ENCODE measurements at regions not wholly inside any gene's neighbourhood (a gene's known extent, or its start where the extent isn't known, plus 50 kb on each side); places are given as distances from the start of the nearest gene placed in this dataset.

DNA sequence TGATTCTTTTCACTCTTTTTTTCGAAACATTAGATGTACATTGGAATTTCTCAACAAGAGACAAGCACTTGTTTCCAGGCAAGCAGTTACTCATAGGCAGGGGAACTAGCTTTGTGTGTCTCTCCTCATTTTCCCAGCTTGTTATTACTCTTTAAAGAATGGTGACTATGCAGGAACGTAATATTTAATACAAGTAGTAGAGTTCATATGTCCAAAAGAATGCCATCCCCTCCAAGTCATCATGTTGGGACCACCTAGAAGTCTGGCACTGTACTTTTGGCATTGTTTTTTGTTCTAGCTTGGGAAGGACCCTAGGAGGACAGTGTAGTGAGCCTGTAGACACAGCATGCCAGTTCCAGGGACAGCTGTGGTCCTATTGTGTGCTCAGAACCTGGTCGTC, 650.7 kb downstream of the INHBA start:
- Mint-ChIP-seq H3K9me3 (no peaks in the 10 kb centered on the region), H3K27ac (no peak overlapping the region), H3K36me3 (no peaks in the 10 kb centered on the region)

DNA sequence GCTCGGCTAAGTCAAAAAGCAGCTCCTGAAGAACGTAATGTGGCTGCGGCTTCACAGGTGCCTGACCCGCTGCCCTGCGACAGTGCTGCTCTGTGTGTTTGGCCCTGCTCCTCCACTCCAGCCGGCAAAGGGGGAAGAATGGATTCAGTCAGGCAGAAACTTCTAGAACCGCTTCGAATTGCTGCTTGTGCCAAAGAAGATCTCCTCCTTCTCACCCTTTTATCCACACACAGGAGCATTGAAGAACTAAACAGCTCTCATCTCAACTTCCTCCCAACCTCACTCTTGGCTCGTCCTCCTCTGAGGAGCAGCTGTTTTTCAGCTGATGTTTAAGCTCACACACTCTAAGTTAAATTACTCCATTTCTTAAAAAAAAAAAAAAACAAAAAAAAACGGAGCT, 651.4 kb downstream of the INHBA start:
- no peak overlapping the region for H3K27ac Mint-ChIP-seq
- H3K36me3 Mint-ChIP-seq, result no peaks in the 10 kb centered on the region
- H3K4me3 Mint-ChIP-seq, result no peak overlapping the region
- no peaks in the 10 kb centered on the region for H3K4me1 Mint-ChIP-seq
- H3K27me3 Mint-ChIP-seq, result no peaks in the 10 kb centered on the region
- H3K9me3 Mint-ChIP-seq, result no peaks in the 10 kb centered on the region

More for the DNA sequence above, 650.7 kb downstream of the INHBA start:
- Mint-ChIP-seq H3K27me3 (no peaks in the 10 kb centered on the region), H3K4me3 (no peak overlapping the region), H3K4me1 (no peaks in the 10 kb centered on the region)

DNA sequence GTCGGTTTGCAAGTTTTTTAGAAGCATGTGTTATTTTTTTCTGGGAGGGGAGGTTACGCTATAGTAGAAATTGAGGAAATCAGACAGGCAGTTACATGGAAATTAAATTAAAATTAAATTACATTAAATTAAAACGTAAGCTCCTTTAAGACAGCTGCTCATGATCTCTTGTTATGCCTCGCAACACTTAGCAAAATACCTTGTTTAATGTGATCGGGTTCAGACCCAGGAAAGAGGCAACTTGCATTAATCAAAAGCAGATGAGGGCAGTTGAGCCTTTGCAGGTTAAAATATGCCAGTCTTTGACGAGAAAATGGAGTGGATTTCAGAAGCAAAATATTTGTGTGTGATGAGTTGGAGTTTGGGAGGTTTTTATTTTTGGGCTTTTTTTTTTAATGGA, 651.8 kb downstream of the INHBA start:
- Mint-ChIP-seq H3K9me3 (no peaks in the 10 kb centered on the region), H3K27ac (no peak overlapping the region), H3K4me1 (no peaks in the 10 kb centered on the region), H3K36me3 (no peaks in the 10 kb centered on the region), H3K27me3 (no peaks in the 10 kb centered on the region), H3K4me3 (no peak overlapping the region)

DNA sequence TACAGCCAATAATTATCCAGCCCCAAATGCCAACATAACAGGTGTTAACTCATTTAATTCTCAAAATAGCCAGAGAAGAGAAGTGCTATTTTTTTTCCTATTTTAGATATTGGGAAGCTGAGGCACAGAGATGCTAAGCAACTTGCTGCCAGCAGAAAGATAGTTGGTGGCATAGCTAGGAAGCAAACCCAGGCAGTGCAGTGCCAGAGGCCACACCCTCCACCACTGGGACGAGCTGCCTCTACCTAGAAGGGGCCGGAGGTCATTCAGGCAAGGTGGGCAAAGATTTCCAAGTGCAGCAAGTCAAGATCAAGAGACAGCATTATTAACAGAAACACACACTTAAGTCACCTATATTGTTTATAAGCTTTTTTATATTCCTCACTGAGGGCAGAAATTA, 654.1 kb downstream of the INHBA start:
- H3K27ac Mint-ChIP-seq, result no peak overlapping the region
- H3K9me3 Mint-ChIP-seq, result peaks cover 8% of the 10 kb centered on the region
- no peaks in the 10 kb centered on the region for H3K27me3 Mint-ChIP-seq
- no peak overlapping the region for H3K4me3 Mint-ChIP-seq
- no peaks in the 10 kb centered on the region for H3K36me3 Mint-ChIP-seq
- H3K4me1 Mint-ChIP-seq, result no peaks in the 10 kb centered on the region

DNA sequence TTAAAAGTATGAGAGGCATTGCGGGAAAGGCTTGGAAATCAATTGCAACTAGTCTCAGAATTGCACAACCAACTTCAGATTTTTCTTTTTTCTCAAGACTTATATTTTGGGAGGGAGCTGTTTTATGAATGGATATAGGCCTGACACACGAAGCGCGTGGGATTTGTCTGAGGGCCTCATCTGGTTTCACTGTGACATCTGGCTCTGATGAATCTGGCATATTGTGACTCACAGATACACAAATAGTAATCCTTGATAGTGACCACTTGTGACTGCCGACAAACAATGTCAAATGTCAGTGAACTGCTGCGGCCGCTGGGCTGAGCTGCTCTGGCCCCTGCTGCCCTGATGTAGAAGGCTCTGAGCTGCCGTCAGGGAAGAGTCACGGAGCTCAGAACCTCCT, 655.1 kb downstream of the INHBA start:
- Mint-ChIP-seq H3K4me3 (no peak overlapping the region), H3K27me3 (no peaks in the 10 kb centered on the region), H3K27ac (no peak overlapping the region), H3K9me3 (peaks cover 8% of the 10 kb centered on the region), H3K4me1 (no peaks in the 10 kb centered on the region), H3K36me3 (no peaks in the 10 kb centered on the region)

DNA sequence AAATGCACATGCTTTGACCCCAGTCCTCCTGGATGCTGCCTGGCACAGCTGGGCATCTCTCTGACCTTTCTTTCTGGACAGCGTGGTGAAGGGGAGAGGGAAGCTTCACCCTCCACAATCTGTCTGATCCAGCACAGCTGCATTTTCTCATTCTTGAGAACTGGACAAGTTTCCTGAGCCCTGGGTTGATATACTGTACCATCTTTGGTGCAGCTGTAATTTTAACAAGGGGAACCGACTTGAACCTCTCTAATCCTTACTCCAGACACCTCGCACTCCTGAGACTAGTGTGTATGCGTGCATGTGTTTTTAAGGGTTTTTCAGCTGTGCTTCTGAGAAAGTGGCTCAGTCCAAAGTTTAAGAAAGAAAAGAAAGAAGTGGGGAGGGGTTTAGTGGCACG, 655.7 kb downstream of the INHBA start:
- H3K9me3 Mint-ChIP-seq, result peaks cover 8% of the 10 kb centered on the region
- no peaks in the 10 kb centered on the region for H3K4me1 Mint-ChIP-seq
- no peaks in the 10 kb centered on the region for H3K27me3 Mint-ChIP-seq

DNA sequence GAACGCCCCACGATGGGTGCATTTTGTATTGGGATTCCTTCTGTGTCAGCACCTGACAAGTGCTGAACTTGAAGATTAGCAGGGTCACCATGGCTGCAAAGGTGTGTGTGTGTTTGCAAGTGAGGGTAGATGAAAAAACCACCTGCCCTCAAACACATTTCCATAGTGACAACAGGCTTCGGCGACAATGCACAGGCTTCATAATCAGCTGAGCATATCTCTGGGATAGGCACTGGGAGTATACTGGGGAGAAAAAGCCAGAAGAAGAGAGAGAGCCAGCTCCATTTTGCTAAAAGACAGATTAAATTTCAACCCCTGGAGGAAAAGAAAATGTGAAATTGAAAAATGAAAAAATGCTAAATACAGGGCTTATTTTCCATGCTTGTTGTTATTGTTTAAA, 656.1 kb downstream of the INHBA start:
- Mint-ChIP-seq H3K27me3 (no peaks in the 10 kb centered on the region), H3K27ac (no peak overlapping the region), H3K4me1 (no peaks in the 10 kb centered on the region), H3K9me3 (peaks cover 8% of the 10 kb centered on the region), H3K36me3 (no peaks in the 10 kb centered on the region), H3K4me3 (no peak overlapping the region)

More for the DNA sequence above, 655.7 kb downstream of the INHBA start:
- H3K4me3 Mint-ChIP-seq, result no peak overlapping the region
- H3K27ac Mint-ChIP-seq, result no peak overlapping the region
- H3K36me3 Mint-ChIP-seq, result no peaks in the 10 kb centered on the region

DNA sequence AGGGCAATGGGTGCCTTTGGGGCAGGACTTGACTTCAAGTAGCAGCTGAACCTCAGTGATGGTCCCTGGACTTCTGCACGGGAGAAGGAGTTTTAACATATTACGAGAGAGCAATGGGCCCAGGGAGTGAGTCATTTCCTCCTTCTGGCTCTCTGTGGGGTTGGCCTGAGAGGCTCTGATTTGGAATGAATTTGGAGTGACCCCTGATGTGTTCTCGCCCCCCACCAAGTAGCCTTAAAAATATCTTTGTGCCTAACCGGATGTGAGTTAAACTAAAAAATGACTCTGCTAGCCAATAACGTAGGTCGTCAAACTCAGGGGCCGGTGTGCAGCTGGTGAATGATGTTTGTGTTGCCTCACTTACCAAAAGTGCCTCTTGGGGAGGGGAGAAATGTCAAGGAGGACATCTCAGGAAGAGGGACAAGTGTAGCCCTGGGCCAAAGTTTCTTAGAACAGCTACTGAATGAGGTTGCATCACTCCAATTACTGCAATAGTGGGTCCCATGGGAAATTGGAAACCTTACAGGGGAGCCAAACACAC, 656.6 kb downstream of the INHBA start:
- H3K36me3 Mint-ChIP-seq, result no peaks in the 10 kb centered on the region
- no peaks in the 10 kb centered on the region for H3K4me1 Mint-ChIP-seq
- no peaks in the 10 kb centered on the region for H3K27me3 Mint-ChIP-seq
- H3K4me3 Mint-ChIP-seq, result no peak overlapping the region
- H3K9me3 Mint-ChIP-seq, result peaks cover 8% of the 10 kb centered on the region
- H3K27ac Mint-ChIP-seq, result no peak overlapping the region

DNA sequence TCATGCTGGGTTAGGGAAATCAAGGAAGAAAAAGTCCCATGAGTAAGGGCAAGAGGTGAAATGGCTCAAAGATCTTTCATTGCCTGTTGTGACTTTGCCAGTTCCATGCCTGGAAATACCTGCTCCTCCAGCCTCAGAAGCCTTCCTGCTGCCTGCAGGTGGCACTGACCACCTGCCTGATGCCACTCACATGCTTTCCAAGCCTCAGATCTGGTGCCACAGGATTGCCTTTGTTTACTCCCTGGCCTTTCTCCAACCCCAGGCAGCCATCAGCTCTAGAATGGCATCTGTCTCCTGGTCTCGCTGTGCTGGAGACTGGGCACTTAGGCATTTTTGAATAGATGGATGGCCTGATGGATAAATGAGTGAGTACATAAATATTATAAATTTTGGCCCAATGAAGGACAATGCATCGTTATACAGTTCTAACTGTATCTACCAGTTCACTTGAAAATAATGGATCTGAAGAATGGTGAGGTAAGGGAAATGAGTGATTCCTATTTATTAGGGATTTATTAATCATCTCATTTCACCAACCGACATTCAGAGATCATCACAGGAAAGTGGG, 657.2 kb downstream of the INHBA start:
- peaks cover 8% of the 10 kb centered on the region for H3K9me3 Mint-ChIP-seq
- no peaks in the 10 kb centered on the region for H3K4me1 Mint-ChIP-seq
- H3K36me3 Mint-ChIP-seq, result no peaks in the 10 kb centered on the region
- H3K4me3 Mint-ChIP-seq, result no peak overlapping the region
- H3K27ac Mint-ChIP-seq, result no peak overlapping the region
- no peaks in the 10 kb centered on the region for H3K27me3 Mint-ChIP-seq

DNA sequence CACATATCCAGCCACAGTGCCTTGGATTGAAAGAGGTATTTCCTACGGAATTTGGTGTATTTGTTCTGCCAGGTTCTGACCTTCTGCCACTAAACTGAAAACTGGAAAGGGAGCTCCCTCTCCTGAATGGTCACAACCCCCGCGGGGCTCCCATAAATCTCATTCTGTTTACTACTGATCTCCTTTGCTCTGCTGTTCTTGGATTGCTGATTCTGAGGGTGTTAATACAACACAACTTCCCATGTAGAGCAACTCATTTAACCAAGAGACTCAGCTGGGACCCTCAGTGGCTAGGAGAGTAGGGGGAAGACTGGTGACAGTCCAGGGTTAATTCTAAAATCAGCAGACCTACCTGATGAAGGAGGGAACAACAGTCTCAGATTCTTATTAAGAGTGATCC, 662.9 kb downstream of the INHBA start:
- Mint-ChIP-seq H3K4me3 (no peak overlapping the region), H3K27me3 (no peaks in the 10 kb centered on the region), H3K4me1 (no peaks in the 10 kb centered on the region), H3K27ac (no peak overlapping the region), H3K36me3 (no peaks in the 10 kb centered on the region), H3K9me3 (peaks cover 8% of the 10 kb centered on the region)

DNA sequence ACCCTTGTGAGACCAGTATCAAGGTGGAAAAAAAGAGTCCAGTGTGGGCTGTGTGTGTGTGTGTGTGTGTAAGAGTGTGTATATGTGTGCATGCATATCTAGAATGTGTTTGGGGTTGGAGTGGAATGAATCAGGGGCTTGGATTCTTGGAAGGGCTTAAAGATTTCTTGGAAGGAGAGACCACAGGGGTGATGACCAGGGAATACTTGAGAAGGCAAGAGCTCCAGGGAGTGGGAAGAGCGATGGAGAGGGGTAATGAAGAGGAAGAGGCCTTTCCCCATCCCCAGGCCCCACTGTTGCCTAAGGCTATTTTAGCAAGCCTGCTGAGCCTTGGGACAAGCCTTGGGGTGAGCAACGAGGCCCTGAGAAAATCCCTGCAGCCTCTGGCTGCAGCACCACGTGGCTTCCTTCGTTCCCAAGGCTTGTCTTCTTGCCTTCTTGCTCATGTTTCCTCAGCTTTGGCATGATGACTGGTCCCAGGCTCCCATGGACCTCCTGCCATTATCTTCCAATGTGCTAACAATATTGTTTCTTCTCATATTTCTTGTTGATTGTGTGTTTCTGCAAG, 663.4 kb downstream of the INHBA start:
- Mint-ChIP-seq H3K4me1 (no peaks in the 10 kb centered on the region), H3K9me3 (peaks cover 3% of the 10 kb centered on the region), H3K27ac (no peak overlapping the region), H3K4me3 (no peak overlapping the region), H3K36me3 (no peaks in the 10 kb centered on the region), H3K27me3 (no peaks in the 10 kb centered on the region)

DNA sequence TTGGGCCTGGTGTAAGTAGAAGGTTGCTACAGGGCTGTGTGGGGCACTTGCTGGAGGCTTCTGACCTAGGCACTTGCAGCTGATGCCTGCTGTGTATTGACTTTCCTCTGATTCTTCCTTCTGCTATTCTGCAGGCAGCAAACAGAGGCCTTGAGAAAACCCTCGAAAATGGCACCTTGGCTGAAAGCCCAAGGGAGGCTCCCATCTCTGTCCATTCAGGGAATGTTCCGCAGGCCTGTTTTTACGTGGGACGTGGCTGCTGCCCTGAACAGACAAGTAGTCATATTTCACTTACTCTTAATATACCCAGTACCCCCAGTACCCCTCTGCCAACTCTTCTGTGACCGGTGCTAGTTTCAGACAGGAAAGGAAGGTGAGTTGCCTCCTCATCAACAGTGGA, 664.7 kb downstream of the INHBA start:
- H3K4me3 Mint-ChIP-seq, result no peak overlapping the region
- H3K4me1 Mint-ChIP-seq, result no peaks in the 10 kb centered on the region
- no peaks in the 10 kb centered on the region for H3K27me3 Mint-ChIP-seq
- H3K9me3 Mint-ChIP-seq, result no peaks in the 10 kb centered on the region
- H3K36me3 Mint-ChIP-seq, result no peaks in the 10 kb centered on the region
- no peak overlapping the region for H3K27ac Mint-ChIP-seq

DNA sequence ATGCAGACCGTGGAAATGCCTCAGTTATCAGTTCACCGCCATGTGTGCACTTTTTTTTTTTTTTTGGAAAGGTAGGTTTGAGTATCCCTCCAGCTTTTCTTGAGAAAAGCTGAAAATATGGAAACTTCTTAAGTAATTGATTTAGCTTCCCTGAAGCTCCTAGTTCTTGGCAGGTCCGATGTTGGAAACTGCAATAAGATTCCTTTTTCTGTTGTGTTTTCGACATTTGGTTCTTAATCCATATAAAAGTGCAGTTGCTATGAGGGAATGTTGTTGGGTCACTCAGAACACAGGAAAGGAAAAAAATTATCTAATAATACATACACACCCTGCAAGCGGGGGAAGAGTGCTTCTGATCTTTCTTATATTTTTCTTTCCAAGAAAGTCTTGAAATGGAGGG, 665.2 kb downstream of the INHBA start:
- no peaks in the 10 kb centered on the region for H3K36me3 Mint-ChIP-seq
- no peaks in the 10 kb centered on the region for H3K9me3 Mint-ChIP-seq
- H3K4me1 Mint-ChIP-seq, result no peaks in the 10 kb centered on the region
- H3K27me3 Mint-ChIP-seq, result no peaks in the 10 kb centered on the region
- H3K27ac Mint-ChIP-seq, result no peak overlapping the region
- H3K4me3 Mint-ChIP-seq, result no peak overlapping the region

DNA sequence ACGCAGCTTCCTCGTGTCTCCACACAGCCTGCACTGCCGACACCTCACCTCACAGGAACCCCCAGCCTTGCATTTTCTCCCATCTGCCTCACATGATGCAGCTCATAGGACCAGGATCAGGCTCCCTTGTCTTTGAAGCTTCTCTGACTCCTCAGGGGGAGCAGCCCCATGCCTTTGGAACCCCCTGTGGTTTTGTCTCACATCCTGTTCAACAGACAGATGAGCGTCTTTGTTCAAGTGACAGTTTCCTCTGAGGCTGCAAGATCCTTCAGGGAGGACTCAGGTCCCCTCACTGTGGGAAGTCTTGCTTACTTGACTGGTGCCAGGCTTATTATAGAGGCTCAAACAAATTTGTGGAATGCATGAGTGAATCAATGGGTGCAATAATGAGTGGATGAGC, 667.1 kb downstream of the INHBA start:
- H3K9me3 Mint-ChIP-seq, result no peaks in the 10 kb centered on the region
- no peaks in the 10 kb centered on the region for H3K4me1 Mint-ChIP-seq
- H3K4me3 Mint-ChIP-seq, result no peak overlapping the region
- no peak overlapping the region for H3K27ac Mint-ChIP-seq
- H3K27me3 Mint-ChIP-seq, result no peaks in the 10 kb centered on the region
- no peaks in the 10 kb centered on the region for H3K36me3 Mint-ChIP-seq

DNA sequence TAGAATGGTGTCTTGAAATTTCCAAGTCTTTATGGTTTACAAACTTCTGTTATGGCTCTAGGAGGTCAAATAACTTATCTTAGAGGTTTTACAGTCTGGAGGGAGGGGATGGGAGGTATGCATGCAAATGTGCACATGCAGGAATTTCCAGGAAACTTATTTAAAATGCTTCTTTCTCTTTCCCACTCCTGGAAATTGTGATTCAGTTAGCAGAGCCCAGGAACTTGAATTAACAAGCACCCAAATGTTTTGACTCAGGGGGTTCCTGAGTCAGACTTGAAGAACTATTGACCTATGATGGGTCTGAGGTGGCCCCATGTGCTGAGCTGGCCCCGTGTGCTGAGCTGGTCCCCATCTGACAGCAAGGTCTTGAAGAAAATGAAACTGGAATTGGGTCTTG, 669.4 kb downstream of the INHBA start:
- H3K4me3 Mint-ChIP-seq, result no peak overlapping the region
- no peaks in the 10 kb centered on the region for H3K27me3 Mint-ChIP-seq
- H3K9me3 Mint-ChIP-seq, result no peaks in the 10 kb centered on the region
- no peak overlapping the region for H3K27ac Mint-ChIP-seq
- no peaks in the 10 kb centered on the region for H3K36me3 Mint-ChIP-seq
- H3K4me1 Mint-ChIP-seq, result no peaks in the 10 kb centered on the region

DNA sequence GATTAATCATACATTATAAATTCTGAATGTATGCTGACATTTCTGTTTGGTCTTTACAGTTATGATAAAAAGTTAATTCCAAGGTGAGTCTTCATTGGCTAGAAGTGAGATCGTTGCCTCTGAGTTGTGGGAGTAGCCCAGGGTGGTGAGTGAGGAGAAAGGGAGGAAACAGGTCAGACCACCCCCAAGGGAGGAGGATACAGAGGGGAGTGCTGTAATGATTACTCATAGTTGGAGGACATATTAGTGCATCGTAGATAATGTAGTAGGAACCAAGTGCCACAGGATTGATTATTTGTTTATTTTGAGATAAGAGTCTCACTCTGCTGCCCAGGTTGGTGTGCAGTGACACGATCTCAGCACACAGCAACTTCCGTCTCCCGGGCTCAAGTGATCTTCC, 672.2 kb downstream of the INHBA start:
- H3K27me3 Mint-ChIP-seq, result no peaks in the 10 kb centered on the region
- H3K9me3 Mint-ChIP-seq, result no peaks in the 10 kb centered on the region
- H3K36me3 Mint-ChIP-seq, result no peaks in the 10 kb centered on the region
- no peak overlapping the region for H3K4me3 Mint-ChIP-seq
- H3K4me1 Mint-ChIP-seq, result no peaks in the 10 kb centered on the region
- no peak overlapping the region for H3K27ac Mint-ChIP-seq

DNA sequence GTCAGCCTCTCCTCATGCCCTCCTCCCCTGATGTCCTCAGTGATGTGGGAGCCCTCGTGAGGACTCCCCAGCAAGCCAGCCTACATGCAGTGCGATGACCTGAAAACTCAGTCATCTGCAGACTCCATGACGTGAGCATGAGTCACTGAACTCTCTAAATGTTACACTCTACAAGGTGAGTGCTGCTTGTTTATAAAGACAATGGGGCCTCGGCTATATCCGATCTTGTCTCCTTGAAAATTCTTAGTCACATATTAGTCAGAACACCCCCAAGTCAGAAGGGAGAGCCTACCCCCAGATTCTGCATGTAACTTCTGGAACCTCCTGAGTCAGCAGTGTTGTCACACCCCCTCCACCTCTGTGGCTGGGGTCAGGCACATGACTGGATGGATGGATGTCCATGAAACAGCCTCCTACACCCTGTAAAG, 673.8 kb downstream of the INHBA start:
- Mint-ChIP-seq H3K9me3 (no peaks in the 10 kb centered on the region), H3K4me3 (no peak overlapping the region), H3K36me3 (no peaks in the 10 kb centered on the region), H3K27me3 (no peaks in the 10 kb centered on the region), H3K4me1 (no peaks in the 10 kb centered on the region), H3K27ac (no peak overlapping the region)
